HG03521 (cell line): ENCODE measurements at regions not wholly inside any gene's neighbourhood (a gene's known extent, or its start where the extent isn't known, plus 50 kb on each side); places are given as distances from the start of the nearest gene placed in this dataset.

ENCODE experiments used
- ATAC-seq: cut with Tn5 transposase; IDR thresholded peaks from one replicate; pipeline ENCODE4 v1.9.1; 2021; ENCODE audit warnings: mild to moderate bottlenecking, moderate library complexity; ENCODE audit not compliant: unreplicated experiment

- no peak for ATAC-seq
These were observed 165.8 kb downstream of the UBE2E3 start for GRCh38 chr2:181146171-181146570.

- ATAC-seq, result no peak
These were observed 168.7 kb downstream of the UBE2E3 start for GRCh38 chr2:181149056-181149455.

DNA sequence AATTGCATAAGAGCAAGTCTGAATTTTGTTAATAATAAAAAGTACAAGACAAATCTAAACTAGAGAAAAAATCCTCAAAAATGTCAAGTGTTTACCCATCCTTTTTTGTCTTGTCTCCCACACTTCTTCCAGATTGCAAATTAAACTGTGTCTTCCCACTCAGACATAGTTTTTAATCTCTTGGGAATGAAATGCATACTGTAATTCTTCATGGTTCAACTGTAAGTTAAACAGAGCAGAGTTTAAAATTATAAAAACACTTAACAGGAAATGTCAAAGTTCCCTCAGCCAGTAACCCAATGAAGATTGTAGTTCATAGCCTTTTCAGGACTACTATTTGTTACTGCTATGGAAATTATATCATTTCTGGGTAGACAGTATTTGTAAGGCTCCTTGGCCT, 171.8 kb downstream of the UBE2E3 start:
- ATAC-seq, result no peak

DNA sequence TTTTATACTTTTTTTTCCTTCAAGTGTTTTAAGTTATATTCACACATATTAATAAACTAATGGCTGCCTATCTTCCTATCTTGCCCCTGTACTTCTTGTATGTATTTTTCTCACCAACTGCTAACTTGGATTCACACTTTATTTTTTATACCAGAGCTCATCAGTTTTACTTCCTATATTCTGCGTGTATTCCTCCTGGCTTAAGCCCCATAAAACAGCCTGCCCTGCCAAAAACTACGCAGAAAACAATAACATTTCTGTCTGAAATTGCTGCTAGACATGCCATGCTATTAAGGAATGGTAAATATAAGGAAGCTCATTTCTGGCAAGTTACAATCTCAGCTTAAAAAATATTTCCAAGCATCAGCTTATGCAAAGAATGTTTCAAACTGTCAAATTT, 172.3 kb downstream of the UBE2E3 start:
- ATAC-seq, result no peak

- no peak for ATAC-seq
These were observed 173.5 kb downstream of the UBE2E3 start for GRCh38 chr2:181153886-181154285.

DNA sequence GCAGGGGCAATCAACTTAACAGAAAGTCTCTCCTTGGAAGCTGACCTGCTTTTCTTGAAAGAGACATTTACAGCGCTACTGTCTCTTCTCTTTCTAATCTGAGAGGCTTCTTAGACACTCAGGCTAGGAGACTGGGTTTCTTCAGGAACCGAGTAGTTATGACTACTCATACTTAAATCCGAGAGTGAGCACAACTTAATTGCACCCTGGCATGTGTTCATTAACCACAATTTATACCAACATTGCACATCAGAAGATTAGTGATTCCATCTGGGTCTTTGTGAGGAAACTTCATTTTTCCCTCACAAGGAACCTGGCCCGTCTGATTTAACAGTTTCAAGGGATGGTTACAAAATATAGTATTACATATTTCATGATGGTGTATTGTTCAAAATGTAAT, 176.9 kb downstream of the UBE2E3 start:
- ATAC-seq, result no peak

GRCh38 chr2:181158427-181158826, 178.0 kb downstream of the UBE2E3 start:
- no peak for ATAC-seq

DNA sequence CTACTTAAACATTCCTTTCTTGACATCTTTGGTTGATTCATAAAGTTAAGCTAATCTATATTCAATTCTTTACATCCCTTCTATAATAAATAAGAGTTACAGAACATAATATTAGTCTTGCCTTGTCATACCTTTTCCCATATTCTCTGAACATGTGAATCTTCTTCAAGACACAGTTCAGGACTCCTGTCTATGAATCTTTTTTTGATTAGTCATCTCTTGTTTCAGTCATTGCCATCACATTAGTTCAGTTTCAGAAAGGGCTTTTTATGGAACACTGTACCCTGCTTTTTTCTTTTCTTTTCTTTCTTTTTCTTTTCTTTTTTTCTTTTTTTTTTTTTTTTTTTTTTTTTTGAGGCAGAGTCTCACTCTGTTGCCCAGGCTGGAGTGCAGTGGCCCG, 181.2 kb downstream of the UBE2E3 start:
- no peak for ATAC-seq

DNA sequence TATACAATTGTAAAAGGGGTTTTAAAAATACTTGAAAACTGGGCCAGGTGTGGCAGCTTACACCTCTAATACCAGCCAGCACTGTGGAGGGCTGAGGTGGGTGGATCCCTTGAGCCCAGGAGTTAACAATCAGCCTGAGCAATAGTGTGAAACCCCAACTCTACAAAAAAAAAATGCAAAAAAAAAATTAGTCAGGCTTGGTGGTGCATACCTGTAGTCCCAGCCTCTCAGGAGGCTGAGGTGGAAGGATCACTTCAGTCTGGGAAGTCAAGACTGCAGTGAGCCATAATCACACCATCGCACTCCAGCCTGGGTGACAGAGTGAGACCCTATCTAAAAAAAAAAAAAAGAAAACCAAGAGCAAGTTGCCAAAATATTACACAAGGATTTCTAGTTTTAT, 182.7 kb downstream of the UBE2E3 start:
- no peak for ATAC-seq

- no peak for ATAC-seq
These were observed 183.3 kb downstream of the UBE2E3 start for GRCh38 chr2:181163691-181164090.

DNA sequence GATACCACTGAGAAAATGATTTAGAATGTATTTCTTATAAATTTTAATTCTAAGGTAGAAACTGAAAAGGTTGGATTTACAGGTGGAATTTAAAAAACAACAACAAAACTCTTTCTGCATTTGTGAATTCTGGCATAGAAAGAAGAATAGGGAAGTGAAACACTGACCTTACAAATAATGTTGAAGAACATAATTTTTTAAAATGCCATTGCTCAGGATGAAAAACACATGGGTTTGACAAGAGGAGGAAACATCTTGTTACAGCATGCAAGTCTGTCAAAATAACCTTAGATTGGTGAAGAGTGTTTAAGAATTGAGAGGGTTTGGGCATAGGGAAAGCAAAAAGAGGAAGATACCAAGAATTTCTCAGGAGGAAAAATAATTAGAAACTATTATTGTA, 184.3 kb downstream of the UBE2E3 start:
- ATAC-seq, result peak; percentile 52

- ATAC-seq, result no peak
These were observed 184.9 kb downstream of the UBE2E3 start for GRCh38 chr2:181165199-181165868.

- ATAC-seq, result no peak
These were observed 189.1 kb downstream of the UBE2E3 start for GRCh38 chr2:181169503-181169902.

DNA sequence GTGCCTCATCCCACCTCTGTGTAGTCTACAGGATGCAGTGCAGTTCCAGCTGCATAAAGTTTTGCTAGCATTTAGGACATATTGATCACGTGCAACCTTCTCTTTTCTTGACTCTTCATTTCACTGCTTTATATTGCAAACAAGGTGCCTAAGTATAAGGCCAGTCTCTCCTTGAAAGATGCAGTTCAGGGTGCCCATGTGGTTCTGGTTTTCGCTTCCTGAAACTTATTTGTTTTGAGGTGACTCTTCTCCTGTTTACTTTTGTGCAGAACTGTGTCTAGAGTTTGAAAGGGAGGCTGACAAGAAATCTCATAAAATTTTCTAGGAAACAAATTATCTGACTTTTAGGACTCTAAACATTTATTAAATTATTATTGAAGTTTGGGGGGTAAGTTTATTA, 189.9 kb downstream of the UBE2E3 start:
- no peak for ATAC-seq

DNA sequence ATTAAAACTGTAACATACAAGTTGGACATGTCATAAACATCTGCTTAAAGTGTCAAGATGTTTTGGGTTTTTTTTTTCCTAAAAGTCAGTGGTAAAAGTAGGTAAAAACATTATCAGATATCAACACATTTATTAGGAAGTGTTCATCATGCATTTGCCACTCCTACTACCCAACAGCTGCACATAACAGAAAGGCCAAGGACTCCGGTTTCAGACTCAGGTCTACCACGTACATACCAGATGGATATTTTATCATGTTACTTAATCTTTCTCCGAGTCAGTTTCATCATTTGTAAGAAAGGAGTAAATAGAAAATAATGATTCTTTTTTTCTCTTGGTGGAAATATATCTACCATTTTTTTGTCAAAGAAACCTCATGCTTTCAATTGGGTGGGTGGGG, 192.3 kb downstream of the UBE2E3 start:
- ATAC-seq, result no peak

DNA sequence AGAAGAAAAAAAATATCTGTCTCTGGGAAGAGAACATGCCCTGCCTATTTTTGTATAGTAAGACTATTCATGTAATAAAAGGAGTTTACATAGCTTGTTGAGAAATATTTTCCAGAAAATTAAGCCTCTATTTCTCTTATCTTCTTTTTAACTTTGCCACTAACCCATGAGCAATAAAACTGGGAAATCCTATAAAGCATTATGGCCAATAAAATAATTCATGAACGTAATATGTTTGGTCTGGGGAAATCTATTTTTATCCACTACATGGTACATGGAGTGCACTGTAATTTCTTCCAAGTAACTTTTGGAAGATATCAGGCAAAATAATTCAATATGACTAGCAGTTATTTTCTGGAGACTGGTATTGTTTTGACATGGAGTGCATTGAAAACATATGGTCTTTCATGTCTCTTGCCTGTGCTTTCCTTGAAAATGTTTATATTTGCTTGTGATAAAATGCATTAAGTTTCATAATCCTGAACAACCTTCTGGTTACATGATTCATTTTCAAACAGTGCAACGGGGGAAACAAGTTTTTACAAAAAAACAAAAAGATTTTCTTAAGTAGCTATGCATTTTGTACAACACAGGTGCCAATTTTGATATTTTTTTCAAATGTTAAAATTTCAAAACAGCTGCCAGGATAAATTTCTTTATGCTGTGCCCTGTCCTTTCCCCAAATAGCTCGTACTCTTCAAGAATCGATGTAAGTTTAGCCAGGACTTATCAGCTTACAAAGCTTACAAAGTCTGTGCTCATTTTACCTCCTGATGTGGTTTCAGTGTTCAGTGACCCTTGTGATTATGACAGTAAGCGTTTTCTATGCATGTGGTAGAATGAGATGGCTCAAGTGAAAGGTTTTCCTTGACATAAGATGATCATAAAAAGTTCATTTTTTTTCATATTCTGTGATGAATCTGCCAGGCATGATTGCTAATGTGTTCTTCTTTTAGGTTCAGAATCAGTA, 194.5 kb downstream of the UBE2E3 start:
- no peak for ATAC-seq

DNA sequence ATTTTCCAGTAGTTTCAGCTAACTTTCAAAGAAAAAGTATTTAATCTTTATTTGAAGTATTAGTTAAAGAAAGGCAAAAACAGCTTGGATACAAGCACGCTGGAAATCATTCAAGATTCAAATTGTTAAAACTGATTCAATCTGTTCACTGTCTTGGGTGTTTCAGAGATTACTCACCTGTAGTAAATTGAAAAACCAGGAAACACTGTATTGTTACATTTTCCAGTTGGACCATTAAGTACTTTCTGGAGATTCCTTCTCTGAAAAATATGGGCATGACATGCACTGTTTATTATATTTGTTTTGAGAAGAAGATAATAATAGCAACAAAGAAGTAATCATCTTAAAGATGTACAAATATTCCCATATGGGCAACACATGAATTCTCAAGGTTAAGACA, 196.1 kb downstream of the UBE2E3 start:
- ATAC-seq, result no peak

- ATAC-seq, result no peak
These were observed 197.0 kb downstream of the UBE2E3 start for GRCh38 chr2:181177376-181177775.

- ATAC-seq, result no peak
These were observed 197.7 kb downstream of the UBE2E3 start for GRCh38 chr2:181178130-181178529.

- ATAC-seq, result no peak
These were observed 198.5 kb downstream of the UBE2E3 start for GRCh38 chr2:181178823-181179412.

GRCh38 chr2:181183878-181184542, 203.6 kb downstream of the UBE2E3 start:
- peak; percentile 98 for ATAC-seq
